Calu3 (cell line): ENCODE measurements at regions not wholly inside any gene's neighbourhood (a gene's known extent, or its start where the extent isn't known, plus 50 kb on each side); places are given as distances from the start of the nearest gene placed in this dataset.

Experiments
- BruUV-seq: library from RNA; stranded (reverse); fragments of 400-500 nt; replicated peaks from 2 replicates; lab custom pipeline; 2021; lab: Mats Ljungman, UMichigan
- CTCF ChIA-PET: fragments of 300-600 bp; sonication (Branson Sonifier 250); formaldehyde crosslinking; loops from one replicate; lab custom pipeline; 2022; ENCODE audit warnings: antibody characterized with exemption; lab: Charles Lee
- DNase-seq: peaks from one replicate; pipeline ENCODE4 v3.0.0; 2022
- H3K27ac Mint-ChIP-seq: one replicate; pipeline ENCODE4 v1.8.0; 2022; ENCODE audit warnings: mixed read lengths; ENCODE audit not compliant: unreplicated experiment
- H3K27me3 Mint-ChIP-seq: one replicate; pipeline ENCODE4 v1.8.0; 2022; ENCODE audit warnings: mixed read lengths; ENCODE audit not compliant: unreplicated experiment
- H3K36me3 Mint-ChIP-seq: one replicate; pipeline ENCODE4 v1.8.0; 2022; ENCODE audit warnings: mild to moderate bottlenecking, moderate library complexity, mixed read lengths; ENCODE audit not compliant: insufficient read depth, unreplicated experiment
- H3K4me1 Mint-ChIP-seq: one replicate; pipeline ENCODE4 v1.8.0; 2022; ENCODE audit warnings: mild to moderate bottlenecking, low read depth, mixed read lengths; ENCODE audit not compliant: unreplicated experiment
- H3K4me3 Mint-ChIP-seq: one replicate; pipeline ENCODE4 v1.8.0; 2022; ENCODE audit warnings: mild to moderate bottlenecking, low read depth, moderate library complexity, mixed read lengths; ENCODE audit not compliant: unreplicated experiment
- H3K9me3 Mint-ChIP-seq: one replicate; pipeline ENCODE4 v1.8.0; 2022; ENCODE audit warnings: low read depth, mixed read lengths; ENCODE audit not compliant: unreplicated experiment
- CTCF ChIP-seq: fragments of 200-600 bp; IDR thresholded peaks from one replicate; pipeline ENCODE4 v1.8.0; 2022; ENCODE audit warnings: antibody characterized with exemption; ENCODE audit not compliant: unreplicated experiment
- intact Hi-C: fragments of 100-400 bp; cut with micrococcal nuclease; formaldehyde crosslinking; loops from one replicate; pipeline ENCODE4 v1.10.0; 2022; ENCODE audit not compliant: unreplicated experiment

DNA sequence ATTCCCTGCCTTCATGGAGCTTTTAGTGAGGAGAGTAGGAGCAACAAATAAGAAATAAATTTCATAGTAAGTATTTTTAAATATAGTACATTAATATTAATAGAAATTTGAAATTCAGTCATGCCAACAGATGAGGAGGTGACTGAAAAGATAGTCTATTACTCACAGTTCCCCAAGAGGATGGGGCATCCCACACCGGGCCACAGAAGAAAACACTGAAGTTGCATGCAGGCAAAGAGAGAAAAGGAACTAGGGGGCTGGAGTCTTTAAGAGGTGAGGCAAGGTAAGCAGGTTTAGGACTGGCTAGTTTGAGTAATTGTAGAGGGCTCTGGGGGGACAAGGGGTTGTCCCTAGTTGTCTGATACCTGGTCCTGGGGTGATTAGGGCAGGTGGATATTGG lies 120.1 kb upstream of the UMPS start:
- no peak for TF ChIP-seq CTCF
- Mint-ChIP-seq H3K36me3 (no peaks in the 10 kb centered on the region), H3K4me1 (peaks cover 57% of the 10 kb centered on the region), H3K9me3 (no peaks in the 10 kb centered on the region), H3K4me3 (no peak overlapping the region), H3K27me3 (no peaks in the 10 kb centered on the region), H3K27ac (no peak overlapping the region)
- CTCF ChIA-PET = no interaction called here
- no peak for DNase-seq
- intact Hi-C loops = no loop called here
- BruUV-seq = no TSS peak

DNA sequence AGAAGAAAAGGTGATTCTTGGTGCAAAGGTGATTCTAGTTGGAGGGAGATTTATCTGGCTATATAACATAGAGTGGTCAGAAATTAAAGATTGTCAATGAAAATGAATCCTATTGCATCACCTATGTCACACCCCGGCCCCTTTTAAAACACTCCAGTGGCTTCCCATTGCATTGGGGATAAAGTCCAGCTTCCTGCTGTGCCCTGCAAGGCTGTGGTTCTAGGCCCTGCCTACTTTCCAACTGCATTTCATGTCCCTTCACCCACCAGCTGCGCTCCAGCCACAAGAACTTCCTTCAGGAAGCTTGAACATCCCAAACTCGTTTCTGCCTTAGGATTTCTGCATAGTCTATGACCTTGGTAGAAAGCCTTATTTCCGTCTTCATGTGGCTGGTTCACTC lies 118.7 kb upstream of the UMPS start:
- TF ChIP-seq CTCF = no peak
- no TSS peak for BruUV-seq
- Mint-ChIP-seq H3K27ac (no peak overlapping the region), H3K36me3 (no peaks in the 10 kb centered on the region), H3K9me3 (no peaks in the 10 kb centered on the region), H3K4me1 (peaks cover 46% of the 10 kb centered on the region), H3K27me3 (no peaks in the 10 kb centered on the region), H3K4me3 (no peak overlapping the region)
- CTCF ChIA-PET = interaction anchor here (0.6 kb wide), 1 partner anchor 1556 kb away, joined by 3 read pairs; no protein-coding TSS in a partner anchor
- intact Hi-C loops = no loop called here
- DNase-seq = no peak

GRCh38 chr3:124615896-124616543 lies 114.2 kb upstream of the UMPS start:
- no peaks in the 10 kb centered on the region for H3K36me3 Mint-ChIP-seq
- H3K27ac Mint-ChIP-seq = no peak overlapping the region
- H3K27me3 Mint-ChIP-seq = no peaks in the 10 kb centered on the region
- no peak for DNase-seq
- no peak for TF ChIP-seq CTCF
- peaks cover 35% of the 10 kb centered on the region for H3K4me1 Mint-ChIP-seq
- intact Hi-C loops = no loop called here
- CTCF ChIA-PET = no interaction called here
- H3K4me3 Mint-ChIP-seq = no peak overlapping the region
- no peaks in the 10 kb centered on the region for H3K9me3 Mint-ChIP-seq
- BruUV-seq = no TSS peak

- Mint-ChIP-seq H3K4me3 (no peak overlapping the region), H3K36me3 (no peaks in the 10 kb centered on the region), H3K4me1 (peaks cover 29% of the 10 kb centered on the region), H3K9me3 (no peaks in the 10 kb centered on the region), H3K27me3 (no peaks in the 10 kb centered on the region), H3K27ac (no peak overlapping the region)
- no TSS peak for BruUV-seq
- DNase-seq = no peak
- intact Hi-C loops = no loop called here
- CTCF ChIA-PET = no interaction called here
- no peak for TF ChIP-seq CTCF
These were observed 113.1 kb upstream of the UMPS start for GRCh38 chr3:124617177-124617576.
